Urothelium cell line (cell line): ENCODE measurements at regions not wholly inside any gene's neighbourhood (a gene's known extent, or its start where the extent isn't known, plus 50 kb on each side); places are given as distances from the start of the nearest gene placed in this dataset.

Experiments
- DNase-seq: peaks from one replicate; pipeline ENCODE4 v3.0.0; 2011; ENCODE audit warnings: low spot score, mixed read lengths
- FAIRE-seq: peaks from 2 replicates; lab custom pipeline; 2011; peaks lifted over from hg19 to GRCh38; lab: Jason Lieb, UNC

DNA sequence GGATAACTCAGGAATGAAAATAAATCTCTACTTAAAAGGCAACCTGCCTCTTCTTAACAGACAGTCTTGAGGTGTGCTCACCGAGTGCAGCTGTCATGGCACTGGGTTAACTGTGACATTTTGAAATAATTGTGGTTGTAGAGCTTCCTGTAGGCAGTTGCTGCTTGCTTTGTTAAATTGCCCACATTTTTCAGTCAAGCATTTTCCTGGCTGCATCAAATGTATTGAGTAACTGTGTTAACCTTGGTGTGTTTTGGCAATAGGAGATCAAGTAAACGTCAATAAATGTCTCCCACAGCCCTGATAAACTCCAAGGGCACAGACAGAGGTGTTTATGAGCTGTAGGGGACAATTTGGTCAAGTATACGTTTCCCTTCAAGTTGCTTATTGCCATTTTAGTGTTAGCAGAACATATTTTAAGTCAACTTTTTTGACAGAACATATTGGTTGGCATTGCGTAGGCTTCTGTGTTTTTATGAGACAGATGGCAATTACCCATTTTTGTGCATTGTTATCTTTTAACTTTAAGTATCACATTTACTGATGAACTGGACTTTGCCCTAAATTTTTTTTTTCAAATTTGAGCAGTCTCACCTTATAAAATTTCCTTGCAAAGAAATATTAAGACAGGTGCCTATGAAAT, 527.4 kb downstream of the C4orf33 start:
- FAIRE-seq = no peak

DNA sequence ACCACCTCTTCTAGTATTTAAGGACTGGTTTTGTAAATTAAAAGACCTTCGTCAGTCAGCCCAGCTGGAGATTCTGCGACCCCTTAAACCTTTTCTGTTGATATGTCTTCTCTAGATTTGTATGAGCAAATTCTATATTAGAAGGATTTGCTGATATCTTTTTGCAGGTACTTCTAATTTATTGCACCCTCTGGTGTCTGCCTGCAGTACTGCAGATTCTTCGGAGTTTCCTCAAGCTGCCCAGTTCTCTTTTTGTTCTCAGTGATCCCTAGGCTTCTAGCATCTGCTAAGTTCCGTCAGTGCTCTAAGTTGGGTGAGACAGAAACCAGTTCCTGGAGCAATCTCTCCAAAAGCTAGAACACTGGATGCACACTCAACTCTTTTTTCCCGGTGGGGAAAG, 545.2 kb downstream of the C4orf33 start:
- FAIRE-seq (no peak), DNase-seq (peak; percentile 6)

More for the DNA sequence above, 527.4 kb downstream of the C4orf33 start:
- DNase-seq = no peak

GRCh38 chr4:129645461-129645860, 549.5 kb downstream of the C4orf33 start:
- FAIRE-seq = no peak
- no peak for DNase-seq

DNA sequence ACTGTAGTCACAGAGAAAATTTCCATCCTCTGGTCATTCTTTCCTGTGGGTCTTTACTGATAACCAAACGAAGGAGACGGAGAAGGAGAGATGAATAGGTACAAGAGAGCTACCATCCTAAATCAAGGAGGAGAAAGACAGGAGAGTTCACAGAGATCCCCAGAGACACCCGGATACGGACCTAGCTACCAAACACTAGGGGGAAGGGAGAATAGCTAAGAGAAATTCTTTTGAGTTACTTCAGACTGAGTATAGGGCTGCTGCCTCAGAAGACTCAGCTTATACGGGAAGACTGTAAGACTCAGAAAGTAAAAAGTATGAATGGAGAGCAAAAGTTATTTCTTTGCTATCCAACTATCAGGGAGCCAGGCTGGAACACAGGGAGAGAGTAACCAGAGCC, 572.1 kb downstream of the C4orf33 start:
- FAIRE-seq = no peak
- DNase-seq = no peak

GRCh38 chr4:129672941-129673340, 577.0 kb downstream of the C4orf33 start:
- FAIRE-seq (no peak), DNase-seq (no peak)

DNA sequence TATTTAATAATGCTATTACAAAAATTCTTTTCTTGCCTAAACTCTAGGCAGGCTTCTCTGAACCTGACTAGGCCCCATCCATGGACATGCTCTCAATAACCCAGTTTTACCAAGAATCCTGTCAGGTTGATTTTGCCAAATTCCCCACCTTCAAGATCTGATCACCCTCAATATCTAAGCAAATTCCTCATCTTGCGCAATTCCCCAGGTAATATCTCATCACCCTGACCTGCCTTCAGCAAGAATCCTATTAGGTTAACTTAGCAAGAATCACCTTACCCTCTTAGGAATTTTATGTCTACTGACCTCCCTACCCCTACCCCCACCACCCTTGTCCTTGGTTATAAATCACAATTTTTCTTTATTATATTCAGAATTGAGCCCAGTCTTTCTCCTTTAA, 579.1 kb downstream of the C4orf33 start:
- FAIRE-seq = no peak
- DNase-seq = no peak

DNA sequence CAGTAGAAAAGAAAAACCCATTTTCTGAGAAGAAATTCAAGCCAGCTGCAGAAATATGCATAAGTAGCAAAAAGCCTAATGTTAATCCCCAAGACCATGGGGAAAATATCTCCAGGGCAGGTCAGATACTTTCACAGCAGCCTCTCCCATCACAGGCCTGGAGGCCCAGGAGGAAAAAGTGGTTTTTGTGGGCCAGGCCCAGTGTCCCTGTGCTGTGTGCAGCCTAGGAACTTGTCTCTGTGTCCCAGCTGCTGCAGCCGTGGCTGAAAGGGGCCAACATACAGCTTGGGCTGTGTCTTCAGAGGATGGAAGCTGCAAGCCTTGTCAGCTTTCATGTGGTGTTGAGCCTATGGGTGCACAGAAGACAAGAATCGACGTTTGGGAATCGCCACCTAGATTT, 581.0 kb downstream of the C4orf33 start:
- no peak for DNase-seq
- FAIRE-seq = no peak

GRCh38 chr4:129682586-129682985, 586.6 kb downstream of the C4orf33 start:
- FAIRE-seq (no peak), DNase-seq (no peak)

DNA sequence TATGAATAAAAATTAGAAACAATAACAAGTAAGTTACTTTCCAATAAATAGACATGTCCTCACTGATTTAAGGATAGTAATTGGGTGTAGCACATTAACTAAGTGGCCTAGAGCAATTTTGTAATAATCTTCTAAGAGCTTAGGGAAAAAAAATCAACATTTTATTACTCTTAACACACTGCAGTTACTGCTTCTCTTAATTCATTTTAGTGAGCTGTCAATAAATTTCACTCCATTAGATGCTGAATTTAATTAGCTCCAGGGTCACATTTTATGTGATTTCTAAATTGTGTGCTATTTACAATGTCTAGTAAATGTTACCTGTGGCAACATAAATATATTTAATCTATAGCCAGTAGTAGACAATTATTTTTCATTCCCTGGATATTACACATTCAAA, 612.0 kb downstream of the C4orf33 start:
- DNase-seq (no peak), FAIRE-seq (no peak)

- FAIRE-seq = no peak
- no peak for DNase-seq
These were observed 612.8 kb downstream of the C4orf33 start for GRCh38 chr4:129708784-129709183.

DNA sequence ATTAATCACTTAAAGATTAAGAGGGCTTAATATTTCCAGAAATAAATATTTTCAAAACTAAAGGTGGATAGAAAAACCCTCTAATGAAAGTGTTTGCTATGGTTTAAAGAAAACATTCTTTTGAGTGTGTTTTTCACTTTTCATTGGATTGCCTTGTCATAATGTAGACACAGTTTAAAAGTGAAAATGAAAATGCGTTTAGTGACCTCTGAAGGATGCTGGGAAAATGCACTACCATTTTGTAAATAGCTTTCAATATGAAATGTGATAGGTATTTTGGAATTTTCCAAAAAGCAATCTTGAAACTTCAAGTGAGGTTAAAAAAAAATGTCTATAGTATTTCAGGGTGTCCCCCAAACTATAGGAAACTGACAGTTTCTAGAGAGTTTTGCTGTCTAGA, 642.2 kb downstream of the C4orf33 start:
- no peak for FAIRE-seq
- no peak for DNase-seq

- no peak for DNase-seq
- FAIRE-seq = no peak
These were observed 651.8 kb downstream of the C4orf33 start for GRCh38 chr4:129747756-129748155.

GRCh38 chr4:129748991-129749390, 653.0 kb downstream of the C4orf33 start:
- DNase-seq (no peak), FAIRE-seq (no peak)

DNA sequence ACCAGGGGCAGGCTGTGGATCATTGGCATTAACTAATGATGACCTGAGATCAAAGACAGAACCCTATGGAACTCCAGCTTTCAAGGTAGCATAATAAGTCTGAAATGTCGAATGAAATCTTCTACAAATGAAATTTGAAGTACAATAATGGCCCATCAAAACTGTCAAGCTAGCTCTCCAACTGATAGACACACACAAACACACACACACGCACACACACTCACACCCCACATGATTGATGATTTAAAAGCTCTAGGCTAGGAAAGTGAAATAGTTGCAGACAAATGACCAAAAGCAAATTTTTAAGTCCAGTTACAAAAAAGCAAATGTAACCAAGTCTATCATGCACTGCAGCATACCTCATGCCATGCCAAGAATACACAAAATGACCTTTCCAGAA, 655.7 kb downstream of the C4orf33 start:
- no peak for FAIRE-seq
- no peak for DNase-seq

DNA sequence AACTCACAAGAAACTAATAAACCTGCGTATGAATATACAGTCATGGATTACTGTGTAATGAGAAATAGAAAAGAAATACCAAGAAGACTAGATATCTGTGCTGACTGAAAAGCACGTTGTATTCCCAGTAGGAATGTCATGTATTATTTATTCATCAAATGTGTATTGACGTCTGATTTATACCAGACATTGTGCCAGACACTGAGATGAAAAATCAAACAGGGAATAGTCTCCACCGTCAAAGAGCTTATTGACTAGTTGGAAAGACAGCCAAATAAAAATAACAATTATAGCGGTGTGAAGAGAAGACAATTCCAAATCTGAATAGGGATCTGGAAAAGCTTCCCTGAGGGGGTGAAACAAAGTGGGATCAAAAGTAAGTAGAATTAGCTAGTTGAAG, 687.6 kb downstream of the C4orf33 start:
- FAIRE-seq (no peak), DNase-seq (no peak)

DNA sequence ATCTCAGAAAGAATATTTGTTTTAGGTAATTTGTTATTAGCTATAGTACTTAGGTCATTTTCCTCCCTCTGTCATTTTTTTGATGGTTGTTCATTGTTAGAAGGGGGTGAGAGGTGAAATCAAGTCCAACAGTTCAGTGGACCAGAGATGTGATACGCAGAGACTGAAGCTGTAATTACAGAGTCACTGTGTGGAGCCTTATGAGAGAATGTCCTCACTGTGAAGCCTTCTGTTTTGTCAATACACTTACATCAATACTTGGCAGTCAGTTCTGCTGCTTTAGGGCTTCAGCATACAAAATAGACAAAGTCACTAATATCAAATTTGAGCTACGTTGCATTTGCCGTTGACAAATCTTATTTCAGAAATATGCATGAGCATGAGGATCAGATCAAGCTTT, 692.5 kb downstream of the C4orf33 start:
- DNase-seq = no peak
- FAIRE-seq = no peak

DNA sequence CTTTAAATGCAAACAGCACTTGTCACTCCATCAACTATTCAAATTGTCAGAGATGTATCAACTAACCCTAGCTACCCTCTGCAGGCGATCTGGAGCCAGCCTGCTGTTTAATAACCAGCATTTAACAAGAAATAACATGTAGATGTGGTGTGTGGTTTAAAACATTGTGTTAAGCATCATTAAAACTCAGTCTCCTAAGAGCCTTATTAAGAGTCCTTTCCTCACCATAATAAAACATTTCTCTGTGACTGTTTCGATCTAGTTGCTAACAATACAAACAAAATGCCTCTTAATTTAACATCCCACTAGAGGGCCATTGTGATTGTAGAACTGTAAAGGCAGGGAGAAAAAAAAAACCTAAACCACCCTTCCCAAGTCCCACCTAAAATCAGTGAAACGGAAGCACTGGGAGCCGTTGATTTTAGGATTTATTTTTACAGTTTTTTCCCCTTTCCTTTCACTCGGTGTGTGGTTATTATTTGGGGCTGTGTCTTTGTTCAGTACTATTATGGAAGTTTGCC, 708.6 kb downstream of the C4orf33 start:
- DNase-seq (no peak), FAIRE-seq (no peak)

- DNase-seq = no peak
- no peak for FAIRE-seq
These were observed 711.0 kb downstream of the C4orf33 start for GRCh38 chr4:129806986-129807385.

DNA sequence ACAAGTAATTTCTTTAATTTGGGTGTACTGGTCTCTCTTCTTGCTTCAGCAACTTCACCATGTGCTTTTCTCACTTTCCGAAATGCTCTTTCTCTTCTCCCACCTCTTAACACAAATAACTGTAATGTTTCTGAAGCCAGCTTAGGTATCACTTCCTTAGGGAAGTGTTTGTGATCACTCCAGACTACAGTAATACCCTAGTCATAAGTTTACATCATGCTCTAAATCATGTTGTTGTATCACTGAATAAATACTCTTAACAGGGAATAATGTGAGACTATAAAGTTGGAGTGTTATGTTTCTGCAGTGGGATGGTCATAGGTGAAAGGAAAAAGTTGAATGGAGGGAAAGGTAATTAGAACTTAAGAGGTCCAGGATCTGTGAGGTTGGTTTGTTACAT, 712.3 kb downstream of the C4orf33 start:
- no peak for DNase-seq
- no peak for FAIRE-seq

- DNase-seq = no peak
These were observed 725.1 kb downstream of the C4orf33 start for GRCh38 chr4:129821073-129821472.

DNA sequence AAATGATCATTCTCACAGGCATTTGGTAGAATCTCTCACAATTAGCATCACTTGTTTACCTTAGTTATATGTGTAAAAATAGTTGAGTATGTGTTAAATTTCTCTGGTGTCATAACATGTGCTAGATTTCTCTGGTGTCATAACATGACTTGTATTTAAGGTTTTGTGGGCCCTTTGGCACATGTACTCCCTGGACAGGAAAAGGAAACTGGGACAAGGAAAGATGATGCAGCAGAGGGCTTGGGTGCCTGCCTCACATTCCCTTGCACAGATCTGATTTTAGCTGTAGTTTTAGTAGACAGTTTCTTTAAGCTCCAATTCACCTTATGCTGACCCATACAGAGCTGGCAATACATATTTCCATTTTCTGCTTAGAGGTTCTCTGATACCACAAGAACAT, 726.0 kb downstream of the C4orf33 start:
- DNase-seq (no peak), FAIRE-seq (no peak)

More at GRCh38 chr4:129821073-129821472, 725.1 kb downstream of the C4orf33 start:
- no peak for FAIRE-seq

- peak; percentile 6 for DNase-seq
These were observed 726.7 kb downstream of the C4orf33 start for GRCh38 chr4:129822701-129823100.

DNA sequence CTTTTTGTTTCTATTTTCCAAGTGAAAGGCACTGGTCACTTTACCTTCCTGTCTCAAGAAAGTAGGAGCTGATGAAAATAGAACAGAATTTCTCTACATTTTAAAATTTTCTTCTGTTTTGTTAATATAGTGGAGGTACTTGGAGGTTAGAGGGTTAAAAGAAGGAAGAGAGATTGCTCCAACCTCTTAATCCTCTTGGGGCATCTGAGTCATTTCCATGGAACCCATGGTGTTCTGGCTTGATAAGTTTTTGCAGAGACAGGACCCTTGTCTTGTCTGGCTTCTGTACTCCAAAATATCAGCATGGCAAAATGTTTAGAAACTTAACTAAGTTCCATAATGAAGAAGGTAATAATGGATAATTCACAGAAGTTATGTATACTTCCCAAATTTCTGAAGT, 727.2 kb downstream of the C4orf33 start:
- no peak for FAIRE-seq
- no peak for DNase-seq

More at GRCh38 chr4:129822701-129823100, 726.7 kb downstream of the C4orf33 start:
- no peak for FAIRE-seq
